Colon (tissue), 2 donors: ENCODE measurements at regions not wholly inside any gene's neighbourhood (a gene's known extent, or its start where the extent isn't known, plus 50 kb on each side); places are given as distances from the start of the nearest gene placed in this dataset.
"Not testable (repeated sequence)": the region's sequence is repeated elsewhere in the genome, so short reads cannot be mapped to it uniquely, and the experiment has no call there.

Source experiments
- FAIRE-seq: peaks from 2 replicates; lab custom pipeline; 2012; peaks lifted over from hg19 to GRCh38; lab: Jason Lieb, UNC
- donor health status: control.
- donor health status: control.

GRCh38 chr6:9002833-9003232 is 567.5 kb upstream of the SLC35B3 start:
- FAIRE-seq: no peak

- no peak for FAIRE-seq
Measured at GRCh38 chr6:8995156-8995555, 559.8 kb upstream of the SLC35B3 start.

- FAIRE-seq: no peak
Measured at GRCh38 chr6:8993111-8993510, 557.8 kb upstream of the SLC35B3 start.

- no peak for FAIRE-seq
Measured at GRCh38 chr6:8991844-8992243, 556.5 kb upstream of the SLC35B3 start.

- FAIRE-seq: no peak
Measured at GRCh38 chr6:8990075-8990474, 554.7 kb upstream of the SLC35B3 start.

GRCh38 chr6:8983202-8983688 is 547.9 kb upstream of the SLC35B3 start:
- no peak for FAIRE-seq

- FAIRE-seq: no peak
Measured at GRCh38 chr6:8982668-8983067, 547.3 kb upstream of the SLC35B3 start.

GRCh38 chr6:8973395-8973794 is 538.0 kb upstream of the SLC35B3 start:
- no peak for FAIRE-seq

- no peak for FAIRE-seq
Measured at GRCh38 chr6:8969747-8970146, 534.4 kb upstream of the SLC35B3 start.

- no peak for FAIRE-seq
Measured at GRCh38 chr6:8958894-8959511, 523.7 kb upstream of the SLC35B3 start.

- FAIRE-seq: no peak
Measured at GRCh38 chr6:8953310-8953709, 518.0 kb upstream of the SLC35B3 start.

GRCh38 chr6:8948733-8949132 is 513.4 kb upstream of the SLC35B3 start:
- FAIRE-seq: no peak

GRCh38 chr6:8947900-8948299 is 512.6 kb upstream of the SLC35B3 start:
- FAIRE-seq: no peak

GRCh38 chr6:8944548-8944947 is 509.2 kb upstream of the SLC35B3 start:
- no peak for FAIRE-seq

- FAIRE-seq: no peak
Measured at GRCh38 chr6:8943073-8943472, 507.7 kb upstream of the SLC35B3 start.

- no peak for FAIRE-seq
Measured at GRCh38 chr6:8941577-8941976, 506.2 kb upstream of the SLC35B3 start.

GRCh38 chr6:8940356-8940755 is 505.0 kb upstream of the SLC35B3 start:
- no peak for FAIRE-seq

GRCh38 chr6:8939615-8940014 is 504.3 kb upstream of the SLC35B3 start:
- no peak for FAIRE-seq

- no peak for FAIRE-seq
Measured at GRCh38 chr6:8934318-8934717, 499.0 kb upstream of the SLC35B3 start.

- no peak for FAIRE-seq
Measured at GRCh38 chr6:8930009-8930408, 494.7 kb upstream of the SLC35B3 start.

- FAIRE-seq: not testable (repeated sequence)
Measured at GRCh38 chr6:8920244-8920643, 484.9 kb upstream of the SLC35B3 start.

- no peak for FAIRE-seq
Measured at GRCh38 chr6:8918196-8918595, 482.9 kb upstream of the SLC35B3 start.

- FAIRE-seq: no peak
Measured at GRCh38 chr6:8914700-8915099, 479.4 kb upstream of the SLC35B3 start.

GRCh38 chr6:8908638-8909037 is 473.3 kb upstream of the SLC35B3 start:
- FAIRE-seq: no peak

GRCh38 chr6:8906699-8907098 is 471.4 kb upstream of the SLC35B3 start:
- FAIRE-seq: no peak
